ENCODE measurements at regions not wholly inside any gene's neighbourhood (a gene's known extent, or its start where the extent isn't known, plus 50 kb on each side); places are given as distances from the start of the nearest gene placed in this dataset.

DNA sequence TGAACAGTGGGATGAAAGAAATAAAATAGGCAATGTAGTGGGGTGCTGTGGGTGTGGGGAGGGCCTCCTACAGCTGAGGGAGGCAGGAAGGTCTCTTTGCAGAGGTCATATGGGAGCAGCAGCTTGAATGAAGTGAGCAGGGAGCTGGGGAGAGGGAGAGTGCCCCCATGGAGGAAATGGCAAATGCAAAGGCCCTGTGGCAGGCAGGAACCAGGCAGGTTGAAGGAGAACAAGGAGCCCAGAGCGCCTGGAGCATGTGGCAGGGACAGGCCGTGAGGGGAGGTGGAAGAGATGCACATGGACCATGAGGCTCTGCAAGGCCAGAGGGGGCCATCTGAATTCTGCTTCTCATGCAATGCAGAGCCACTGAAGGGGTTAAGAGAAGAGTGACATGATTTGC lies 191.8 kb downstream of the URI1 start:
- TF ChIP-seq, protein P1, sequence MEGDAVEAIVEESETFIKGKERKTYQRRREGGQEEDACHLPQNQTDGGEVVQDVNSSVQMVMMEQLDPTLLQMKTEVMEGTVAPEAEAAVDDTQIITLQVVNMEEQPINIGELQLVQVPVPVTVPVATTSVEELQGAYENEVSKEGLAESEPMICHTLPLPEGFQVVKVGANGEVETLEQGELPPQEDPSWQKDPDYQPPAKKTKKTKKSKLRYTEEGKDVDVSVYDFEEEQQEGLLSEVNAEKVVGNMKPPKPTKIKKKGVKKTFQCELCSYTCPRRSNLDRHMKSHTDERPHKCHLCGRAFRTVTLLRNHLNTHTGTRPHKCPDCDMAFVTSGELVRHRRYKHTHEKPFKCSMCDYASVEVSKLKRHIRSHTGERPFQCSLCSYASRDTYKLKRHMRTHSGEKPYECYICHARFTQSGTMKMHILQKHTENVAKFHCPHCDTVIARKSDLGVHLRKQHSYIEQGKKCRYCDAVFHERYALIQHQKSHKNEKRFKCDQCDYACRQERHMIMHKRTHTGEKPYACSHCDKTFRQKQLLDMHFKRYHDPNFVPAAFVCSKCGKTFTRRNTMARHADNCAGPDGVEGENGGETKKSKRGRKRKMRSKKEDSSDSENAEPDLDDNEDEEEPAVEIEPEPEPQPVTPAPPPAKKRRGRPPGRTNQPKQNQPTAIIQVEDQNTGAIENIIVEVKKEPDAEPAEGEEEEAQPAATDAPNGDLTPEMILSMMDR (IDR thresholded peaks at IDR 0.05): no peak
- no peak for TF ChIP-seq POLR2A (IDR thresholded peaks at IDR 0.05)

Data from lower leg skin (tissue), 3 donors.